ENCODE measurements at regions not wholly inside any gene's neighbourhood (a gene's known extent, or its start where the extent isn't known, plus 50 kb on each side); places are given as distances from the start of the nearest gene placed in this dataset.
"Not testable (repeated sequence)": the region's sequence is repeated elsewhere in the genome, so short reads cannot be mapped to it uniquely, and the experiment has no call there.

- TF ChIP-seq CTCF (IDR thresholded peaks at IDR 0.05): no peak
- DNase-seq (ENCODE audit: low spot score): no peak
- no peak overlapping the region for H3K4me3 ChIP-seq
- H3K27ac ChIP-seq: peak overlapping the region; percentile 5 to 64
These were observed 79.5 kb upstream of the DMRT1 start for GRCh38 chr9:761793-762560.

- peak overlapping the region; percentile 29 for H3K4me3 ChIP-seq
- no peak overlapping the region for H3K27ac ChIP-seq
- DNase-seq (ENCODE audit: low spot score): no peak
- no peak for TF ChIP-seq CTCF (IDR thresholded peaks at IDR 0.05)
These were observed 77.8 kb upstream of the DMRT1 start for GRCh38 chr9:763692-764091.

GRCh38 chr9:764105-764524 lies 77.4 kb upstream of the DMRT1 start:
- Histone ChIP-seq H3K27ac (no peak overlapping the region), H3K4me3 (peak overlapping the region; percentile 29)
- peak; percentile 76 for TF ChIP-seq CTCF (IDR thresholded peaks at IDR 0.05)
- DNase-seq (ENCODE audit: low spot score): no peak

GRCh38 chr9:764986-765385 lies 76.5 kb upstream of the DMRT1 start:
- Histone ChIP-seq H3K27ac (no peak overlapping the region), H3K4me3 (no peak overlapping the region)
- no peak for DNase-seq (ENCODE audit: low spot score)
- no peak for TF ChIP-seq CTCF (IDR thresholded peaks at IDR 0.05)

GRCh38 chr9:767061-767561 lies 74.4 kb upstream of the DMRT1 start:
- not testable (repeated sequence) for H3K27ac ChIP-seq; DNase-seq (ENCODE audit: low spot score); H3K4me3 ChIP-seq

- no peak for DNase-seq (ENCODE audit: low spot score)
- no peak for TF ChIP-seq CTCF (IDR thresholded peaks at IDR 0.05)
- no peak overlapping the region for H3K4me3 ChIP-seq
- no peak overlapping the region for H3K27ac ChIP-seq
These were observed 65.4 kb upstream of the DMRT1 start for GRCh38 chr9:776086-776485.

GRCh38 chr9:777978-778377 lies 63.5 kb upstream of the DMRT1 start:
- DNase-seq (ENCODE audit: low spot score): no peak
- no peak for TF ChIP-seq CTCF (IDR thresholded peaks at IDR 0.05)

More at GRCh38 chr9:777978-778377, 63.5 kb upstream of the DMRT1 start:
- Histone ChIP-seq H3K4me3 (no peak overlapping the region), H3K27ac (no peak overlapping the region)

Measured in coronary artery (tissue), 2 donors.